Adrenal gland (tissue), 5 donors: ENCODE measurements at regions not wholly inside any gene's neighbourhood (a gene's known extent, or its start where the extent isn't known, plus 50 kb on each side); places are given as distances from the start of the nearest gene placed in this dataset.

ENCODE experiments used
- CTCF ChIP-seq, 6 experiments: fragments of 450-650 bp in 4 of 6; fragments of 200-600 bp in 2 of 6; sonication (generic) in 1 of 6; IDR thresholded peaks; 1 replicate in 5 of 6; 2 replicates in 1 of 6; pipeline versions ENCODE4 v1.5.1 to v1.8.0; 2016 to 2021; ENCODE audit warnings: antibody characterized with exemption in 6 of 6, mild to moderate bottlenecking in 2 of 6, moderate library complexity in 1 of 6
- POLR2A ChIP-seq, 2 donors: fragments of 450-650 bp; IDR thresholded peaks; one replicate each; pipeline ENCODE4 v1.6.1; 2017; ENCODE audit warnings: antibody characterized with exemption in 2 of 2, mild to moderate bottlenecking in 2 of 2, moderate library complexity in 1 of 2
- donor health status: DM: no; HTN: no; CAD: no.

- TF ChIP-seq CTCF (IDR thresholded peaks at IDR 0.05): no peak
- TF ChIP-seq POLR2A (IDR thresholded peaks at IDR 0.05): no peak
These were observed 161.0 kb upstream of the RMST start for GRCh38 chr12:97301576-97301975.
